RWPE2 (cell line): ENCODE measurements at regions not wholly inside any gene's neighbourhood (a gene's known extent, or its start where the extent isn't known, plus 50 kb on each side); places are given as distances from the start of the nearest gene placed in this dataset.

Experiments
- ATAC-seq: fragments of 200-7000 bp; cut with Tn5 transposase; 3 replicates; pipeline ENCODE4 v1.9.1; 2021; ENCODE audit warnings: low read depth
- DNase-seq: peaks from one replicate; pipeline ENCODE4 v3.0.0-alpha.2; 2020; ENCODE audit warnings: low spot score
- H3K27ac ChIP-seq: fragments of 450-650 bp; 2 replicates; pipeline ENCODE4 v1.5.1; 2017; ENCODE audit warnings: mild to moderate bottlenecking; ENCODE audit not compliant: poor library complexity, severe bottlenecking
- H3K27me3 ChIP-seq: fragments of 250-450 bp; sonication (Bioruptor Pico); 2 replicates; pipeline ENCODE4 v1.5.1; 2021; ENCODE audit warnings: mild to moderate bottlenecking, moderate library complexity; ENCODE audit not compliant: insufficient read depth, poor library complexity, severe bottlenecking
- H3K36me3 ChIP-seq: fragments of 250-450 bp; sonication (Bioruptor Pico); 2 replicates; pipeline ENCODE4 v1.5.1; 2020; ENCODE audit warnings: low read depth, mild to moderate bottlenecking, moderate library complexity
- H3K4me1 ChIP-seq: fragments of 250-450 bp; sonication (Bioruptor Pico); 2 replicates; pipeline ENCODE4 v1.5.1; 2021; ENCODE audit warnings: mild to moderate bottlenecking, moderate library complexity; ENCODE audit not compliant: insufficient read depth, poor library complexity, severe bottlenecking
- H3K4me3 ChIP-seq: fragments of 250-450 bp; sonication (Bioruptor Pico); 2 replicates; pipeline ENCODE4 v1.5.1; 2021; ENCODE audit warnings: mild to moderate bottlenecking, moderate library complexity; ENCODE audit not compliant: severe bottlenecking
- H3K9me3 ChIP-seq: fragments of 250-450 bp; sonication (Bioruptor Pico); 2 replicates; pipeline ENCODE4 v1.5.1; 2021; ENCODE audit warnings: mild to moderate bottlenecking, moderate library complexity; ENCODE audit not compliant: severe bottlenecking
- CTCF ChIP-seq: fragments of 450-650 bp; IDR thresholded peaks from one replicate; pipeline ENCODE4 v1.5.1; 2017; ENCODE audit warnings: mild to moderate bottlenecking, moderate library complexity; ENCODE audit not compliant: poor library complexity, severe bottlenecking

- Histone ChIP-seq H3K36me3 (no peaks in the 10 kb centered on the region), H3K27ac (peak overlapping the region; percentile 47), H3K9me3 (no peaks in the 10 kb centered on the region), H3K27me3 (no peaks in the 10 kb centered on the region), H3K4me1 (peaks cover 30% of the 10 kb centered on the region), H3K4me3 (no peak overlapping the region)
- ATAC-seq (peak; percentile 88), DNase-seq (no peak)
- TF ChIP-seq CTCF = no peak
Measured at GRCh38 chr21:41653954-41654491, 112.8 kb downstream of the RIPK4 start.

GRCh38 chr21:41653243-41653953 lies 113.5 kb downstream of the RIPK4 start:
- ATAC-seq (0 out of 3 replicates have a peak, but pooled peaks have one; percentile 5), DNase-seq (no peak)
- Histone ChIP-seq H3K9me3 (no peaks in the 10 kb centered on the region), H3K27me3 (no peaks in the 10 kb centered on the region), H3K36me3 (no peaks in the 10 kb centered on the region), H3K4me1 (peaks cover 36% of the 10 kb centered on the region), H3K27ac (peak overlapping the region; percentile 47), H3K4me3 (no peak overlapping the region)
- no peak for TF ChIP-seq CTCF

- ATAC-seq = 0 out of 3 replicates have a peak, but pooled peaks have one; percentile 22
- TF ChIP-seq CTCF = no peak
- H3K36me3 ChIP-seq = no peaks in the 10 kb centered on the region
- no peak for DNase-seq
- no peaks in the 10 kb centered on the region for H3K9me3 ChIP-seq
- peaks cover 39% of the 10 kb centered on the region for H3K4me1 ChIP-seq
- no peaks in the 10 kb centered on the region for H3K27me3 ChIP-seq
- no peak overlapping the region for H3K4me3 ChIP-seq
- H3K27ac ChIP-seq = no peak overlapping the region
Measured at GRCh38 chr21:41651830-41652229, 115.0 kb downstream of the RIPK4 start.

GRCh38 chr21:41651406-41651805 lies 115.4 kb downstream of the RIPK4 start:
- Histone ChIP-seq H3K4me3 (no peak overlapping the region), H3K36me3 (no peaks in the 10 kb centered on the region), H3K27me3 (no peaks in the 10 kb centered on the region), H3K9me3 (no peaks in the 10 kb centered on the region), H3K4me1 (peaks cover 39% of the 10 kb centered on the region), H3K27ac (no peak overlapping the region)
- no peak for TF ChIP-seq CTCF
- ATAC-seq = no peak
- no peak for DNase-seq
